ENCODE measurements at regions not wholly inside any gene's neighbourhood (a gene's known extent, or its start where the extent isn't known, plus 50 kb on each side); places are given as distances from the start of the nearest gene placed in this dataset.

- TF ChIP-seq, protein P1, sequence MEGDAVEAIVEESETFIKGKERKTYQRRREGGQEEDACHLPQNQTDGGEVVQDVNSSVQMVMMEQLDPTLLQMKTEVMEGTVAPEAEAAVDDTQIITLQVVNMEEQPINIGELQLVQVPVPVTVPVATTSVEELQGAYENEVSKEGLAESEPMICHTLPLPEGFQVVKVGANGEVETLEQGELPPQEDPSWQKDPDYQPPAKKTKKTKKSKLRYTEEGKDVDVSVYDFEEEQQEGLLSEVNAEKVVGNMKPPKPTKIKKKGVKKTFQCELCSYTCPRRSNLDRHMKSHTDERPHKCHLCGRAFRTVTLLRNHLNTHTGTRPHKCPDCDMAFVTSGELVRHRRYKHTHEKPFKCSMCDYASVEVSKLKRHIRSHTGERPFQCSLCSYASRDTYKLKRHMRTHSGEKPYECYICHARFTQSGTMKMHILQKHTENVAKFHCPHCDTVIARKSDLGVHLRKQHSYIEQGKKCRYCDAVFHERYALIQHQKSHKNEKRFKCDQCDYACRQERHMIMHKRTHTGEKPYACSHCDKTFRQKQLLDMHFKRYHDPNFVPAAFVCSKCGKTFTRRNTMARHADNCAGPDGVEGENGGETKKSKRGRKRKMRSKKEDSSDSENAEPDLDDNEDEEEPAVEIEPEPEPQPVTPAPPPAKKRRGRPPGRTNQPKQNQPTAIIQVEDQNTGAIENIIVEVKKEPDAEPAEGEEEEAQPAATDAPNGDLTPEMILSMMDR (IDR thresholded peaks at IDR 0.05): no peak
- TF ChIP-seq POLR2A (IDR thresholded peaks at IDR 0.05): no peak
These were observed 90.0 kb upstream of the CTSV start for GRCh38 chr9:97128919-97129318.
